GM13976 (cell line): ENCODE measurements at regions not wholly inside any gene's neighbourhood (a gene's known extent, or its start where the extent isn't known, plus 50 kb on each side); places are given as distances from the start of the nearest gene placed in this dataset.
A peak's percentile ranks its signal among the peaks of the same experiment; 100 is the strongest.

Experiments
- DNase-seq: peaks from one replicate; pipeline ENCODE4 v3.0.0; 2012; ENCODE audit warnings: low spot score
- CTCF ChIP-seq: IDR thresholded peaks from 2 replicates; pipeline ENCODE4 v1.5.1; 2012; ENCODE audit warnings: borderline replicate concordance, mild to moderate bottlenecking; ENCODE audit not compliant: insufficient read depth; ENCODE audit errors: extremely low read depth, missing control alignments, control extremely low read depth
- in situ Hi-C: fragments of 300-500 bp; cut with MboI; formaldehyde crosslinking; loops from one replicate; pipeline ENCODE4 v1.12.0; 2022; ENCODE audit warnings: low sequenced_read_pairs, mixed read lengths, inconsistent platforms; ENCODE audit not compliant: unreplicated experiment

- in situ Hi-C loops: no loop called here
- TF ChIP-seq CTCF: no peak
- DNase-seq: no peak
Measured at GRCh38 chr9:603126-603525, 238.4 kb upstream of the DMRT1 start.

GRCh38 chr9:607417-607816 is 234.1 kb upstream of the DMRT1 start:
- in situ Hi-C loops: no loop called here
- no peak for TF ChIP-seq CTCF
- DNase-seq: no peak

DNA sequence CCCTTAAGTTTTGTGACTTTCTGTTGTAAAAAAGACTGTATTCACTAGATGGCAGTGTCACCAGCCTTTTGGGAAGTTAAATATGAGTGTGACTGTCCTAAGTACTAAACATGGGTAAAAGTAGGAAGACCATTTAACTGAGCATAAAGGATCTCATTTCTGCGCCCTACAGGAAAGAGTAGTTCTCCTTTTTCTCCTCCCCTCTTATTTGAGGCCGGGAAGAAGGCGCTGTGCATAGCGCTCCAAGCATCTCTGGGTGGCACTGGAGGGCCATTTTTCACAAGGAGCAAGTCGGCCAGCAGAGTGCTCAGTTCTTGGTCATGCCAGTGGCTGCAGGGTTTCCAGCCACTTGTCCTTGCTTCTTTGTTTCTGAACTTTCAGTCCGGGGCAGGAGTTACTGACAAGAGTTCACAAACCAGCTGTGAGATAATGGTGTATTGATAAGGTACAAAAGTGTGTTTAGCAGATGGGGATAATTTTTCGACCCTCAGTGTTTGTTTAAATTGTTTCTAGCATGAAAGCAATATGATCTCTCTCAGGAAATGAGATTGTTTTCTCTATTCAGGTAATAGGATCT is 227.6 kb upstream of the DMRT1 start:
- peak; percentile 79 for TF ChIP-seq CTCF
- peak; percentile 74 for DNase-seq
- in situ Hi-C loops: loop anchor here (5.0 to 10.0 kb wide), 2 partner anchors 153 to 391 kb away; no protein-coding TSS in a partner anchor

DNA sequence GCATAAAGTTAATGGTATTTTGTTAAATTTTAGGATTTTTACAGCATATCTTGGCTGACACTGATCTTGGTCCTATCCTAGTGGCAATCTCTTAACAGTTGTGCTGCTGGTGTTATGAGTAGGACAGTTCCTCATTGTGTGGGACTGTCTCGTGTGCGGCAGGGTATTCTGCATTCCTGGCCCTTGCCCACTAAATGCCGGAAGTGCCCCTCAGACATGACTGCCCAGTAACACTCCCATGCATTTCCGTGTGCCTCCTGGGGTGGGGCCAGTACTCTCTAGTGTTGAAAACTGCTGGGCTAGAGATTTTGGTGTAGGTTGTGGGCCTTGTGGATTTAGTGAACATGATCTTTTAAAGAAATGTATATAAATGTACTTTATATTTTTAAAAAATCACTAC is 227.1 kb upstream of the DMRT1 start:
- no peak for TF ChIP-seq CTCF
- in situ Hi-C loops: loop anchor here (5.0 to 10.0 kb wide), 2 partner anchors 153 to 390 kb away; no protein-coding TSS in a partner anchor

GRCh38 chr9:615756-616155 is 225.7 kb upstream of the DMRT1 start:
- no peak for TF ChIP-seq CTCF
- DNase-seq: no peak

More for the DNA sequence above, 227.1 kb upstream of the DMRT1 start:
- DNase-seq: no peak

GRCh38 chr9:616694-617093 is 224.8 kb upstream of the DMRT1 start:
- DNase-seq: no peak
- in situ Hi-C loops: loop anchor here (10.0 kb wide), 1 partner anchor 388 kb away; no protein-coding TSS in a partner anchor
- no peak for TF ChIP-seq CTCF

More at GRCh38 chr9:615756-616155, 225.7 kb upstream of the DMRT1 start:
- in situ Hi-C loops: loop anchor here (10.0 kb wide), 1 partner anchor 389 kb away; no protein-coding TSS in a partner anchor
